COLO829 (cell line): ENCODE measurements at regions not wholly inside any gene's neighbourhood (a gene's known extent, or its start where the extent isn't known, plus 50 kb on each side); places are given as distances from the start of the nearest gene placed in this dataset.
A peak's percentile ranks its signal among the peaks of the same experiment; 100 is the strongest.

ENCODE experiments used
- DNase-seq: peaks from one replicate; pipeline ENCODE4 v3.0.0; 2012; ENCODE audit warnings: low spot score

DNA sequence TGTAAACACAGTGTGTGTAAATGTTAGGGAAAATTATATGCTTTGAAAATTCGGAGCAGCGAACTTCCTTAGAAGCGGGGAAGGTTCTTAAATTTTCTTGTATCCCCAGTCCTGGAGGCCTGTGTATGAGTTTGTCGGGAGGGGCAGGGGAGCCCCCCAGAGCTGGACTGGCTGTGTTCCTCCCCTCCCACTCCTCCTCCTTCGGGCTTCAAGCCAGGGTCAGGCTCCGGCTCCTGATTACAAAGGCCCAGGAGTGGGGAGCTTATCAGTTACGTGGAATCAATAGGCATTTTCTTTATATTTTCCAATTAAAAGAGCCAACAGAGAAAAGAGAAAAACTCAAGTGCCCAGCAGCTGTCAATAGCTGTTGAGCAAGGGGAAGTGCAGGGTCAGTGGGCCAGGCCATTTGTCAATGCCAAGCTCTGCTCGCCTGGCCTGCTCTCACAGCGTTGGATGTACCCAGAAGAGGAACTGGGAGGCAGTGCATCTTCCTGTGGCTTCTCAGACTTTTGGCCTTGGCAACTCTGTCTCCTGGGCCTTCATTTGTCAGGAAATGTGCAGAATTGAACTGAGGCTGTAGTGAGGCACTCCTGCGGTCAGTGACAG, 156.9 kb upstream of the PCBD1 start:
- no peak for DNase-seq

DNA sequence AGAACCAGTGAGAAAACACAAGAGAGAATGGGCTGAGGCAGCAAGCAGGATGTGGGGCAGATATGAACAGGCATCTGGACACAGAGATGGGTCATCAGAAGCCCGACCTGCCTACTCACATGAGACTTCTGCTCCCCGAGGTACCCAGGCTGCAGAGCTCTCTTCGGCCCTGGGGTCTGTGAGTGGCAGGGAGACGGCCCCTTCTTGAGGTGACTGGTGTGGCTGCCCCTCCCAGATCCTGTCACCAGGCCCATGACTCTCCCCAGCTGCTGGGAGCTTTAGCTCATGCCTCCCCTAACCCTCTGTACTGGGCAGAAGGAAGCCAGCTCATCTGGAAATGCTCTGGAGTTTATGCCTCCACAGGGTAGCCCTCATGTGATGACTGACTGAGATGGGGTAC, 157.6 kb upstream of the PCBD1 start:
- no peak for DNase-seq

DNA sequence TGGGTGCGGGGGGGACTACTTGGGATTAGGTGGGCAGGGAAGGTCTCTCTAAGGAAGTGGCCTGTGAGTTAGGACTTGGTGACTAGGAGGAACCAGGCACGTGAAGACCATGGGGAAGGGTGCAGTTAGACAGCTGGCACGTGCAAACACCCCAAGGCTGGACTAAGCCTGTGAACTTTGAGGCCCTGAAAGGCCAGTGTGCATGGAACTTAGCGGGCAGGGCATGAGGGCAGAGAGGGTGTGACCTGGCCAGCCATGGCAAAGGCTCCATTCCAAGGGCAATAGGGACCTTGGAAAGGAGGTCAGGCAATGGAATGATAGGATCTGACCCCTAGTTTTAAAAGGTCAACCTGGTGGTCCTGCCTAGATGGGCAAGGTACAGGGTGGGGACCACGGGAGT, 158.4 kb upstream of the PCBD1 start:
- no peak for DNase-seq

DNA sequence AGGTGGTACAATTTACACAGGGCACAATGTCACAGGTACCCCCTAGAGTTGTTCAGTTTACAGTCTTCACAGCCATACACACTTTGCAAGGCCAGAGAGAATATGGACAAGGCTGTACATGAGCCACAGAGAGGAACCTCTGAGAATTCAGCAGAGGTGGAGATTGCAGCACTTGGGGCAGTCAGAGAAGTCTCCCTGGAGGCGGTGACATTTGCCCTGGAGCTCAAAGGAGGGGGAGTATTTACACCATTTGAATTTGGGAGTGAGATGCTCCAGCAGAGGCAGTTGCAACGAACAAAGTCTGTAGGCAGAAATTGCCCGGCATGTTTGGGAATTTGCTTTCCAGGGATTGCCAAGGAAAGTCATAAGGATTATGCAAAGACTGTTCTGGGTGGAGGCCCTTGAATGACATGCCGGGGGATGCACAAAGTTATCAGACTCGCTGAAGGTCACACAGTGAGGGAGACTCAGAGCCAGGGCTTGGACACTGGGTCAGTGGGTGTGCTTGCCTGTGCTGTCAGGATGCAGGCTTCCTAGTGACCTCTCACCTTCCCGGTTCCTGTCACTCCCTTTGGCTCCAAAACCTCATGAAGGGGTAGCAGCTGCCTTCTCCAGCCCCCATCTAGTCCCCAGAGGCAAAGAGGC, 160.7 kb upstream of the PCBD1 start:
- DNase-seq, result no peak

DNA sequence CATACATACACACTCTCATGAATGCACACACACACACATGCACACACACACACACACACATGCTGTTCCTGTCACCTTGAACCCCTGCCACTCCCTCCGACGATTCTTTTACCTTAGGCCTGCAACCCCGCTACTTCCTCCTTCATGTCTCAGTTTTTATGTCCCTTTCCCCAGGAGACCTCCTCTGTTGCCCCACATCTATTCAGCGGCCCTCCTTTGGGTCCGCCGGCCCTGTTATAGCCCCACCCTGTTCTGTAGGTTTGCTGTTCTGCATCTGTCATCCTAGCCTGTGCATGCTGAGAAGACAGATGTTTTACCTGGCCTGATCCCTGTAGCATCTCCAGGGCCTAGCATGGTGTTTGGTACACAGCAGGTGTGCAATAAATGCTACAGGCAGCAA, 161.6 kb upstream of the PCBD1 start:
- DNase-seq, result no peak

DNA sequence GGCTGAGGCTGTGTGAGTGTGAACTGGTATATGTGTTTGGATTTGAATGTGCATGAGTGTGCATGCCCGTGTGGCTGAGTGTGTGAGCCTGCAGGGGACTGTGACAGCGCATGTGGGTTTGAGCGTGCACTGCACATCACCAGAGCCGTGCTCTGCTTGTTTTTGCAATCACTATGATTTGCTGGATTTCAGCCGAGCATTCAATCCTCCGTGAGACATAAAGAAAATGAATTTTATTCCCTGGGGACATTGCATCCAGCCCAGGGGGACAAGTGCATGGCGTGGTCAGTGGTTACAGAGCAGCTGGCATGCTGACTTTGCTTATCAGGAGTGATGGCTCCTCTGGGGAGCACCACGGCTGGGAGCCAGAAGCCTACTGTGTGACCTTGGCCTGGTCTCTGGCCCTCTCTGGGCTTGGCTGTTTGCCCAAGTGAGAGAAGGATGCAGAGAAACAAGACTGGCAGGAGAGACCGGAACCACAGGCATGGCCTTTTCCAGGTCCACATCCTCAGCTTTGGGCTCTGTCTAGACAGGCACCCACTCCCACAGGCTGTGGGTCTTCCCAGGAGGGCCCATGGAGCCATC, 160.2 kb upstream of the UNC5B start:
- no peak for DNase-seq

DNA sequence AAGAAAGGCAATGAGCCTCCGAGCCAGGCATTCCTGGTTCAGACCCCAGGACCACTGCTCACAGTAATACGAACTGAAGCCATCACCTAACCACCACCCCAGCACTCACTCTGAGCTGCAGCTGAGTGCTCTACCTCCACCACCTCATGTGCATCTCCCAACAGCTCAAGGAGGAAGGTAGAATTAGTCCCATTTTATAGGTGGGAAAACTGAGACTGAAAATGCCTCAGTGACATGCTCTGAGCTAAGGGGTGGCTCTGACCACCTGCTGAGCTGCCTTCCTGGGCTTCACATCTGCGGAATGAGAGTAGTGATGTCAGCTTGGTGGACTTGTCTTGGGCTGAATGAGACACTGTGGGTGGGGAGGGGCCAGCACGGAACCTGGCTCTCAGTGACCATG, 159.7 kb upstream of the UNC5B start:
- DNase-seq, result no peak

DNA sequence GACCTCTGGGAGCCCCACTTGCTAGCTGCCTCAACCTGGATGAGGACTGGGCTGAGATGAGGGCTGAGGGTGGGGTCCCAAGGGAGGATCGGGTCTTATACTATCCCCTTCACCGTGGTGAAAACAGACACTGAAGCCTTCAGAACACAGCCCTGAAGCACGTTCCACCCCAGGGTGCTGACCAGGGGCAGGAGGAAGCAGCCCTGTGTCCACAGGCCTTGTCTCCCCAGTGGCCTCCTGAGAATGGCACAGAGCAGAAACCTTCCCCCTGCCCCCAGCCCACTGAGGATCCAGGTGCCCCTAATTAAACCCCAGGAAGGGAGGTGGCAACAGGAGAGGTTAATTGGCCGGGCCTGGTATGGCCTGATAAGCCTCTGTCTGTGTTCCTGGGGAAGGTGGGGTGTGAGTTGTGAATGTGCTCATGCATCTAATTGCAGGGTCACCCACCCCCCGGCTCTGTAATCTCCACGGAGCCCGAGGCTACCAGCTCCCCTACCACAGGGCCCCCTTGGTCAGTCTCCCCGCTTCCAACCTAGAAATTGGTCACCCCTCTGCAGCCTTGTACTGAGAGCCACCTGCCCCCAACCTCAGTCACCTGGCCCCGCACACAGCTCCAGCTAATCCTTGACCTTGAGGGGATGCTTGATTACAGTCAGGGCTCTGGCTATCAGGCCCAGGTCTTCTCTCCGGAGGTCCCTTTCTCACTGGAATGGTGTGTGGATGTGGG, 159.0 kb upstream of the UNC5B start:
- DNase-seq, result no peak

DNA sequence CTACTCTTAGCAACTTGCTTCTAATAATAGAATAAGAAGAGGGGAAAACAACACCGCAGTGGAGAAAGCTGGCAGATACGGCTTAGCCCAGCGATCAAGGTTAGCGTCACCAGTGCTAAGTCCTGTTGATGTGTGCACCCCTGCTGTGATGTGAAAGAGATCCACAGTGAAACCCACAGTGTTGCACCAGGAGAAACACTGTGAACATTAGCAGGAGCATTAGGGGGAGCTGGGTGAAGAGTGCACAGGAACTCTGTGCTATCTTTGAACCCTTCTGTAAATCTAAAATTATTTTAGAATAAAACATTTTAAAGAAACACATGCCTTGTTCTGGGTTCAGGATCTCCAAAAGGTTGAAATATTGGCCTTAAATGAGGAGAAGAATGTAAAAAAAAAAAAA, 154.1 kb upstream of the UNC5B start:
- DNase-seq, result no peak

DNA sequence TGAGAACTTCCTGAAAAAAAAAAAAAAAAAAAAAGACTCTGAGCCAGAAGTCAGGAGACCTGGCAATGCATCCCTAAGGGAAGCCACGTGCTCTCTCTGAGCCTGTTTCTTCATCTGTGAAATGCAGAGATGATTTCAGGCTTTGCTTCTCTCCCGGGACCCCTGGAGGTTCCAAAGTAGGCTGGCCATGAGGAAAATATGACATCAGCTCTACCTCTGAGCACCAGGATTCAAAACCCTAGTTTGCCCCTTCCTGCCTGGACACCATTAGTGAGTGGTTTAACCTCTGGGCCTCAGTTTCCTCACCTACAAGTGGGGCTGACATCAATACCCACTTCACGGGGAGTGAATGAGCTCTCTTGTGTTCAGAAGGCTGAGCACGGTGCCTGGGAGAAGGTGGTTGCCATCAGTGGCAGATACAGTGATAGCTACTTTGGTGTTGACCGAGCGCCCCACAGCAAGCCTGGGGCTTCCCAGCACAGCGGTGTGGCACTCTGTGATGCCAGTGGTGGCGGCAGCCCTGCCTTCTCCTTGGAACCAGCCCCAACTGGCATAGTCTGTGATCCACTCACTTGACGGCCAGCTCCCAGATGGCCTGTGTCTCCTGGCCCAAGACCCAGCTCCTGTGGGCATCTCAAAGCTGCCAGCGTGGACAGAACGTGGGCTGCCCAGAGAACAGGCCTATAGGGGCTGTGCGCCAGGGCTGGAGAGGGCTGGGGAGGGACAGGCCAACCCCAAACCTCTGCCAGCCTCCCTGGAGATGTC, 153.1 kb upstream of the UNC5B start:
- DNase-seq, result no peak

DNA sequence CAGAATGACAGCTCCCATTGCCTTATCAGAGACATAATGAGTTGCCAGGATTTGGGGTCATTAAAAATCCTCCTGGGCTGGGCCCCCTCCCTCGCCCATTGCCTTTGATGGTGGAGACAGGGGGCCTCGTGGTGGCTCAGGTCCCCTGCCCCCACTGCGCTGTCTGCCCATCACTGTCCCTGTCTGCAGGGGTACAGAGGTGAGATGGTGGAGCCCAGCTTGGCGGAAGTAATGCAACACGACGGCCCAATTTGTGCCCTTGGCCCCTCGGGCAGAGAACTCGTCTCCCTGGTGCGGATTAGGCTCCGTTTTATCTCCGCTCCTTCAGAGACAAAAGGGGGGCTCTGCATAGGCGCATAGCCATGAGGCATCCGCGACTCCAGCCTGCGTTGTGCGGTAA, 152.4 kb upstream of the UNC5B start:
- no peak for DNase-seq

DNA sequence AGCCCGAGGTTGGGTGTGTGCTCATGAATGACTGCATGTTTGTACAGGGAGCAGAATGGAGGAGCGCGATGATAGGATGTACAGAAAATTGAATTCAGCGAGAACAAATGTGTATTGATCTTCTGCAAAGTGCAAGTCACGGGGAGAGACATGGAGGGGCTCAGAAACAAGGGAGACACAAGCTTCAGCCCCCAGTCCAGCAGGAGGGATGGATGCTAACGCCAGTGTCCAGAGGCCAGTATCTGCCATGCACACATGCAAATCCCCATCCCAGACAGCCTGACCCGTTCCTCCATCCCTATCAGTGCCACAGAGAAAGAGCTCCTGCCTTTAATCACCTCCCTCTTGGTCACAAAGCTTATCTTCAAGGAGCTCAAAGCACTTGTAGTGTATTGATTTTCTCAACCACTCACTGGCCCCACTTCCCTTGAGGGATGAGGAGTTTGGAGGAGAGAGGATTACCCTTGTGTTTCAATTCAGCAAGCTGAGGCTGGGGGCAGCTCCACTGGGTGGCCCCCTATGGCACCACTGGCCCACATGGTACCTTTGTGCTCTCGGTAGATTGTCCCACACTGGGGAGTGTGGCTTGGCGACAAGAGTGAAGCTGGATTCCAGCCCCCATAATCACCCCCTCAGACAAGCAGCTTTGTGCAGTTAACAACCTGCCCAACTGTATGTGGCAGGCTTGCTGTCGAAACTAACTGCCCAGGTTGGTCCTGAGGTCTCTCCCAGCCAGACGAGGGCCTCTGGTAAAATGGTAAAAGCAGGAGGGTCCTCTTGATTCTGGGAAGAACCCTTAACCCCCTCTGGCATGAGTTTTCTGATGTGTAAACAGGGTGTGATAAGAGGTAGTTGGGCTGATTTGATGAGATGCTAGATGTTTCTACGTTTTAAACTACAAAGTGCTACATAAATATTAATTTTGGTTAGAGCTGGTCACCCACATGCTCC, 151.6 kb upstream of the UNC5B start:
- DNase-seq, result no peak

DNA sequence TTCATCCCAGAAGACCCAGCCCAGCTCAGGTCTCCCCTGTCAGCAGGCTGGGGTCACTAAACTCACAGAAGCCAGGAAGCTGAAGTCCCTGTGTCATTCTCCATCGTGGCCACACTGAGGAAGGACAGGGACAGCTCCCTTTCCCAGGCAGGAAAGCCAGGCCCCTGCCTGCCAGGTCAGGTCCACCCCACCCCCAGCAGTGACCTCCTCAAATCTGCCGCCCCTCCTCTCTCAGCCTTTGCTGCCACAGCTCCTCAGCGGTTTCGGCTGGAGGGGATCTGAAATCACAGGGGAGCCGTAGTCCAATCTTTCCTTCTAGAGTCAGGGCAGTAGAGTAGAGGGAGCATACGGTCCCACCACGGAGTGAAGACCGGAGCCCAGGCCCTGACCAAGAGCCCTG, 150.9 kb upstream of the UNC5B start:
- DNase-seq, result no peak

DNA sequence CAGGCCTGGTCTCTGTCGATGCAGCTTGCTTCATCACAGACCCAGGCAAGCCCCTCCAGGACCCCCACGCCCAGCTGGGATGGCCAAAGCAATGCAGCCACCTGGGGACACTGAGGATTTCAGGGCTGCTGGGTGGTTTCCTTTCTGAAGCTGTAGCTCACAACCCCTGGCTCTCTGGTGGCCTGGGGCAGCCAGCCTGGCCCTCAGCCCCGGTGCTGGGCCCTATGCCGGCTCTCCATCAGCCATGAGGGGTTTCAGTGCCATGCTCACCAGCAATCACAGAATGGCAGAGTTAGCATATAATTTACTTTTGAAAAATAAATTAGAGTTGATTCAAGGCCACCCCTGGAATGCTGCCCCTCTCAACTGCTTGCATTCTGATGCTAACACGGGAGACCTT, 150.2 kb upstream of the UNC5B start:
- DNase-seq, result no peak

DNA sequence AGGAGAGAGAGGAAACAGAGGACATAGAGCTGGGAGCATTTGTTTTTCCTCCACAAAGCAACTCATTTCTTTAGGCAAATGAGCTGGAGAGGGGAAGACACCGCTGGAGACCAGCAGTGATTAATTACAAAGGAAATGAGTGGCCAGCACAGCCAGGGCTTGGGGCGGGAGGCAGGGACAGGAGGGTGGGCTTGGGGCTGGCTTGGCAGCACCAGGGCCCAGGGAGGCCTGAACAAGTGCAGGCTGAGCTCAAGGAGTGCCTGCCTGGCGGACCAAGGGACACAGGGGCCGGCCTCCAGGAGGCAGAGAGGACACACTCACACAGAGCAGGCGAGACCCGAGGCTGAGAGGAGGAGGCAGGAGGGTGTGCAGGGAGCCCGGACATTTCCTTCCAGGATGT, 149.0 kb upstream of the UNC5B start:
- DNase-seq, result no peak

DNA sequence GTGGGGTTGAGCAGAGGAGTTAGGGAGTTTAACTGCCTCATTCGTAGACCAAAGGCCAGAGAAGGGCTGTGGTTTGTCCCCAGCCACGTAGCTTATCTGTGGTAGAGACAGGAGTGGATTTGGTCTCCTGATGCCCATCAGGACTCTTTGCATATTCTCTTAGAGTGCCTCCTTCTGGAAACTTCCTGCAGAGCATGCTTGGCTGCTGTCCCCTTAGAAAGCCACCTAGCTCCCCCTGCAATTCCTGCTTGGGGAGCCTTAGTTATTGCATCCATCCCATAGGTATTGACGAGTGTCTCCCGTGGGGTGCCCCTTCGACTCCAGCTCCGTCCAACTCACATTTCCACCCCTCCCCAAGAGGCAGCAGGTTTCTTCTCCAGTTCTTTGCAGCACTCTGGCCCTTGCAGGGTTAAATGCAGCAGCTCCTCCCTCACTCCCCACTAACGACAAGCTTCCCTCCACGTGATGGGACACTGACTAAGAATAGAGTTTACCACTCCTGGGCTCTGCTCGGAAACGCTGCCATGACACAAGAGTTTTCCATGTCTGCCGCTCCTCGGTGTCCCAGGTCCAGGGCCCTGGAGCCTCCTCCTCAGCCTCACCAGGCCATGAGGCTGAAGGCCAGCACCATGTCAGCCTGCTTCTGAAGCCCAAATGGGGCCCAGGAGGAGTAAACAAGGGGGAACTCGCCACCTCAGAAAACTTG, 147.8 kb upstream of the UNC5B start:
- DNase-seq, result peak; percentile 22

DNA sequence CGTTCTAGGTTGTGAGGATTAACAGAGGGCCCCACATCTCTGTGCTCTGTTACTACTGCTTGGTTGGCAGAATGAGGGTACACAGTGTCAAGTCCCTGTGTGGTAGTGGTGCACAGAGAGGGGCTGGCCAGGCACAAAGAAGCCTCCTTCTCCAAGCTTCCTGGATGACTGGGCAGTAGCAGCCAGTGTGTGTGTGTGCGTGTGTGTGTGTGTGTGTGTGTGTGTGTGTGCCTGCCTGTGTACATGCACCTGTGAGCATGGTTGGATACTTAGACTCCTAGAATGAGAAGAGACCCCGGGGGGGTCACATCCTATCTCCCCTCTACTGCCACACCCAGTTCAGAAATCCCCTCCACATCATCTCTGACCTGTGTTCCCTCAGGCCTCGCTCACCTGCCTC, 146.7 kb upstream of the UNC5B start:
- DNase-seq, result no peak

DNA sequence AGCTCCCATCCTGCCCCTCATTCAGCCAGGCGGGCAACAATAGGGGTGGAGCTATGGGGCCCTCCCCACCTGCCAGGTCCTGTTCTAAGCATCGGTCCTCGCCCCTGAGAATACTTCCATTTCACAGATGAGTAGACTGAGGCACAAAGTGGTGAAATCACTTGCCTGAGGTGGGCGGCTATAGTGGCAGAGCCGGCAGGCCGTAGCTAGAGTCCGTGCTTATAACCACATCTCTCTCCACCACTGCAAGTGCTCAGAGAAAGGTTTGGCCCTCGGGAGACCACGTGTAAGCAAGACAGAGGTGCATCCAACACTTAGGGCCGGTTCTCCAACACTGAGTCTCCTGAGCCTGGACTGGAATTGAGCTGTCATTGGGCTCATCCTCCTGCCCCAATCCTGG, 145.8 kb upstream of the UNC5B start:
- no peak for DNase-seq

DNA sequence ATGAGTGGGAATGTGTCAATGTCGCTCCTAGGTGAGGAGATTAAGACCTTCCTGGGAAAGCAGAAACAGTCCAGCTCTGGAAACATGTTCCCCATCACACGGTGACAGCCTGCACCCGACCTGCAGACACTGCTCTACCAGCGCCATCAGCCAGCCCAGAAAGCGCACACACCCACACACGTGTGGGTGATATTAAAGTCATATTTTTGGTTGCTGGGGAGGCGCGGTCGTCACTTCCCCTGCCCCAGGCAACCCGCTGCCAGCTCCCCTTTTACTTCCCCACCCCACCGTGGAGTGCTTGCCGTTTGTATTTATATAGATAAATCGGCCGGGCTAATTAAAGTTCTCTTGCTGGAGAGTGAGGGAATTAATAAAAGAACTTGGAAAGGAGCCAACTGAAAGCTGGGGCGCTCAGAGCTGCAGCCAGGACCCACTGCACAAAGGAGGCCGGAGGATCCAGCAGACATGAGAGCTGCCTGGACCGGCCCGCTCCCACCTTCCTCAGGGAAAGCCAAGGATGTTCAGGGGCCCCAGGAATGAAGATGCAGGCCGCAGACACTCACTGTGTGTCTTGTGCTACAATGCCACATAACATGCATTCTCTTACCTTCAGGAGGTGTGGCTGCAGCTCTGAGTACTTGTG, 145.2 kb upstream of the UNC5B start:
- DNase-seq, result no peak

DNA sequence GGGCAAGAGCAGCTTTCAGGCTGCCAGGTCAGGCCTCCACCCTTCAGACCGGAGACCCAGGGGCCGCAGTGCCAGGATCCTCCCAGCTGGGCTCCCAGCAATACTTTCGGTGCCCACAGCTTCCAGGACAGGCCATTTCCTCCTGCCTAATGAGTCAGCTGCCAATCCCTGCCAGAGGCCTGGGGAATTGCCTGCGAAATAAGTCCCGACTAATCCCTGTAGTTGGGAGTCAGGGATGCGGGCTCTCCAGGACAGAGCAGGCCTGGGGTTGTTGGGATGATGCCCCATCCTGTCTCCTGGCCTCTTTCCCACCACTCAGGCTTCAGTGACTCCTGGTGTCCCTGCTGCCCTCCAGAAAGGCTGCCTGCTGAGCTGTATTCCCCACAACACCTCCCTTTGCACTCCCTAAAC, 143.5 kb upstream of the UNC5B start:
- no peak for DNase-seq
